ENCODE measurements at regions not wholly inside any gene's neighbourhood (a gene's known extent, or its start where the extent isn't known, plus 50 kb on each side); places are given as distances from the start of the nearest gene placed in this dataset.

- TF ChIP-seq, protein P1, sequence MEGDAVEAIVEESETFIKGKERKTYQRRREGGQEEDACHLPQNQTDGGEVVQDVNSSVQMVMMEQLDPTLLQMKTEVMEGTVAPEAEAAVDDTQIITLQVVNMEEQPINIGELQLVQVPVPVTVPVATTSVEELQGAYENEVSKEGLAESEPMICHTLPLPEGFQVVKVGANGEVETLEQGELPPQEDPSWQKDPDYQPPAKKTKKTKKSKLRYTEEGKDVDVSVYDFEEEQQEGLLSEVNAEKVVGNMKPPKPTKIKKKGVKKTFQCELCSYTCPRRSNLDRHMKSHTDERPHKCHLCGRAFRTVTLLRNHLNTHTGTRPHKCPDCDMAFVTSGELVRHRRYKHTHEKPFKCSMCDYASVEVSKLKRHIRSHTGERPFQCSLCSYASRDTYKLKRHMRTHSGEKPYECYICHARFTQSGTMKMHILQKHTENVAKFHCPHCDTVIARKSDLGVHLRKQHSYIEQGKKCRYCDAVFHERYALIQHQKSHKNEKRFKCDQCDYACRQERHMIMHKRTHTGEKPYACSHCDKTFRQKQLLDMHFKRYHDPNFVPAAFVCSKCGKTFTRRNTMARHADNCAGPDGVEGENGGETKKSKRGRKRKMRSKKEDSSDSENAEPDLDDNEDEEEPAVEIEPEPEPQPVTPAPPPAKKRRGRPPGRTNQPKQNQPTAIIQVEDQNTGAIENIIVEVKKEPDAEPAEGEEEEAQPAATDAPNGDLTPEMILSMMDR (IDR thresholded peaks at IDR 0.05; ENCODE audit: insufficient read depth, low read length), result no peak
- TF ChIP-seq REST (IDR thresholded peaks at IDR 0.05; ENCODE audit: insufficient replicate concordance, low read depth) (no peak), POLR2AphosphoS5 (IDR thresholded peaks at IDR 0.05; ENCODE audit: low read depth) (no peak)
These were observed 341.0 kb downstream of the SLC7A11 start for GRCh38 chr4:137901114-137901513.
